Eye (tissue), 1 donor: ENCODE measurements at regions not wholly inside any gene's neighbourhood (a gene's known extent, or its start where the extent isn't known, plus 50 kb on each side); places are given as distances from the start of the nearest gene placed in this dataset.

ENCODE experiments used
- DNase-seq: peaks from one replicate; pipeline ENCODE4 v3.0.0-alpha.2; 2015

GRCh38 chr11:42205518-42205917 lies 746.1 kb upstream of the LRRC4C start:
- DNase-seq: no peak

GRCh38 chr11:42225664-42226063 lies 766.2 kb upstream of the LRRC4C start:
- DNase-seq: no peak

DNA sequence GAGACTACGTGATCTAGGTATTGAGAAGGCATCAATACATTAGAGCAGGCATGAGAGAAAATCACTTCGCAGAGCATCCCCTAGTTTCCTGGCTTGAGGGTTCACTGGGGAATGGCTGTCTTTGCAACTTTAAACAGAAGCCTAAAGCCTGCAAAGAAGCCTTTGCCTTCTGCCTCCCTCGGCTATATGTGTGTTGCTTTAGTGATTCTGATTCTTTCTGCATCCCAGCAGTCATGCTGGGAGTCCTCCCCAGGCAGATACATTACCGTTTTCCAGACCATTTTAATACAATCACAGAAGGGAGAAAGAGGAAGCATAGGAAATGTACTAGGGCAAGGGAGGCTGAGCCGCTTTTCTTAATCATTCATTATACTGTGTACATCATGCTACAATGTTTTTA lies 773.2 kb upstream of the LRRC4C start:
- no peak for DNase-seq

DNA sequence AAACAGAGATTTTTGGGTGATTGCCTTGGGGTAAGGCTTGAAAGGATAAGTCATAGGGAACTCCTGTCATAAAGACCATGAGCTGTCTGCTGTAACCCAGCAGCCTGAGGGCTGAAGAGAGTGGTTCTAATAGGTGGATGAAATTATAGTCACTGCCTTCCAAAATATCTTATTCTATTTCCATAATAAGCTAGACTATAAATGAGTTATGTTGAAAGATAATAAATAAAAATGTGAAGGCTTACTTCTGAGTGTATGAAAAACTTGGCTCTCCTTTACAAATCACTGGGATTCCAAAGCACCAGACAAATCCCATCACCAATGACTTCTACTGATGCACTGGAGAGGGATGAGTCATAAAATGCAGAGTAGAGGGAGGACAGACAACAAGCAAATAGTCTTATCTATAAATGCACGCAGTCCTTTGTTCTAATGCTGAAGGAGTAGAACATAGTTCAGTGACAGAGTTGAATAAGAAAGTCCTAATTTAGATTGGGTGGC lies 775.0 kb upstream of the LRRC4C start:
- no peak for DNase-seq

DNA sequence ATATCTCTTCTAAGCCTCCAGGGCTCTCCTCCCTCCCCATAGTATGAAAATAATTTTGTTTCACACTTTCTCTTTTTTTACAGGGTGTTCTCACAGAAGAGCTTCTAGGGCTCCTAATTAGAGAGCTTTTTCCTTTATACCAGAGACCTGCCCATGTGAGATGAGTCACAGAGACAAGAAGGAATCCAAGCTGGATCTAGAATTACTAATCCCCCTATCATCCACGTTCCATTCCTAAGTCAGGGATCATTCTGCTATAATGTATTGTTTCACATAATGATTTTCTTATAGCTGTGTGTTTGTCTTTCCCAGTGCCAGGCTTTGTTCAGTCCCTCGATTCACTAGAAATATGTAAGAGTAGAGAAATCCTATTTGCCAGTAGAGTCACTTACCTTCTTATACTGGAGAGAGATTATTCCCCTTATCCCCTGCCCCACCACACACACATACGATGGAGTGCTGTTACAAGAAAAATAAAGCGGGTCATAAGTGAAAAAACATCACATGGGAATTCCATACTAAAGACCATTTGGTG lies 778.3 kb upstream of the LRRC4C start:
- DNase-seq: no peak

- DNase-seq: peak; percentile 55
Measured at GRCh38 chr11:42239188-42239587, 779.7 kb upstream of the LRRC4C start.

GRCh38 chr11:42243385-42243784 lies 783.9 kb upstream of the LRRC4C start:
- no peak for DNase-seq

- DNase-seq: no peak
Measured at GRCh38 chr11:42244376-42244775, 784.9 kb upstream of the LRRC4C start.

- no peak for DNase-seq
Measured at GRCh38 chr11:42249401-42249800, 789.9 kb upstream of the LRRC4C start.

- no peak for DNase-seq
Measured at GRCh38 chr11:42249956-42250355, 790.5 kb upstream of the LRRC4C start.

- DNase-seq: no peak
Measured at GRCh38 chr11:42251984-42252383, 792.5 kb upstream of the LRRC4C start.

DNA sequence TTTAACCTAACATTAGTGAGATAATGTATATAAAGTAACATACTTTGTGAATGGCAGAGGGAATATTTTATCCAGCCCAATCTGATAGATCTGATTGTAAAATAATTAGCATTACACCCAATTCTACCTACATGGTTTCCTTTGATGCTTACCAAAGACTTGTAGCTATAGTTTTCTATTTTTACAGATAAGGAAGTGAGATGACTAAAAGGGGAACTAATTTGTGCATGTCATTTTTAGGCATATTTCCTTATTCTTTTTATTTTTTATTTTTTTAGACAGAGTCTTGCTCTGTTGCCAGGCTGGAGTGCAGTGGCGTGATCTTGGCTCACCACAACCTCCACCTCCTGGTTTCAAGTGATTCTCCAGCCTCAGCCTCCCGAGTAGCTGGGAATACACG lies 793.7 kb upstream of the LRRC4C start:
- no peak for DNase-seq

DNA sequence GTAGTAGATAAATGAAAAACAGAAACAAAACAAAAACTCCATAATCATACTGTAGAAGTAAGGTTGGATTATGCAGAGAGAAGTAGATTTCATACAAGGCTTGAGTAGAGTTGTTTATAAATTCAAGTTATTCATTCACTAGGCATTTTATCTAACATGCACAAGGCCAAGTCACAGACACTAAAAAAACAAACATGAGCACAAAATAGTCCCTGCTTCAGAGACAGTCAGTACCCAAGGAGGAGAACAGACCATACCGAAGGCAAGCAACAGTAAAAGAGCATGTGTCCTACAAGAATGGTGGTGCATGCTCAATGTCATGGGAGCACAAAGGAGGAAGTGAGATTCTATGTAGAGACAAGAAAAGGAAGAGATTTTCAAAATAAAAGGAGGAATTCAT lies 796.5 kb upstream of the LRRC4C start:
- DNase-seq: no peak

GRCh38 chr11:42257534-42257933 lies 798.1 kb upstream of the LRRC4C start:
- no peak for DNase-seq

DNA sequence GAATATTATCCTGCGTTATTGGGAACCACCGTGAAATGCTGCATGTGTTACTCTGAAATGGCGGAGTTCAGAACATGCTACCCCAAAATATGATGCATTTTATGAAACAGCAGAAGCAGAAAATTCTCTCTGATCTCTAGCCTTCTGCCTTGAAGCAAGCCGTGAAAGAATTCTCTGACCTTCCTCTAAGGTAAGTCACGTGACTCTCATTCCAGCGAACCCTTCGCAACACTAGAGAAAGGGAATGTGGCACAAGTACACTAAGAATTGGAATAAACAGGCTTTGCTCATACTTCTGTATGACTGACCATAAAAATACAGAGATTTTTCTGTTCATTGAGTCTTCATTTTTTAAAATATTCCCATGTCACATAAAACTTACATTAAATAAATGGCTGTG lies 805.6 kb upstream of the LRRC4C start:
- DNase-seq: no peak

GRCh38 chr11:42271306-42271705 lies 811.9 kb upstream of the LRRC4C start:
- DNase-seq: no peak

GRCh38 chr11:42273977-42274376 lies 814.5 kb upstream of the LRRC4C start:
- no peak for DNase-seq

- no peak for DNase-seq
Measured at GRCh38 chr11:42296910-42297309, 837.5 kb upstream of the LRRC4C start.

GRCh38 chr11:42299780-42300179 lies 840.3 kb upstream of the LRRC4C start:
- no peak for DNase-seq

GRCh38 chr11:42301777-42302176 lies 842.3 kb upstream of the LRRC4C start:
- DNase-seq: no peak

DNA sequence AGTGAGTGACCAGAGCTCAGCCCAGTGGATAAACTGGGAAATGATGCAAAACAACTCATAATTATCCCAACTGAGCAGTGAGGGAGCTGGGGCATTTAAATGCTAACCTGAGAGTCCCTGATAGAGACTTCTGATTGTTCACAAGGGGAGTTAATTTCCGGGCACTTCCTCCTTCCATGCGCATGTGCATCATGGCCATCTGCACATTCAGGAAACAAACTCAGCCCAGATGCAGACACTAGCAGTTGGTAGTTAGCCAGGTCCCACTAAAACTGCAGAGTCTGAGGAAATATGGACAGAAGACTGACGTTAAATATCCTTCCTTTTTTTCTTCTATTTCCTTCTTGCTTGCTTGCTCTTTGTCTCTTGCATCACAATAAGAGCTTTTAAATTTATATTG lies 852.1 kb upstream of the LRRC4C start:
- no peak for DNase-seq

GRCh38 chr11:42311944-42312343 lies 852.5 kb upstream of the LRRC4C start:
- no peak for DNase-seq

DNA sequence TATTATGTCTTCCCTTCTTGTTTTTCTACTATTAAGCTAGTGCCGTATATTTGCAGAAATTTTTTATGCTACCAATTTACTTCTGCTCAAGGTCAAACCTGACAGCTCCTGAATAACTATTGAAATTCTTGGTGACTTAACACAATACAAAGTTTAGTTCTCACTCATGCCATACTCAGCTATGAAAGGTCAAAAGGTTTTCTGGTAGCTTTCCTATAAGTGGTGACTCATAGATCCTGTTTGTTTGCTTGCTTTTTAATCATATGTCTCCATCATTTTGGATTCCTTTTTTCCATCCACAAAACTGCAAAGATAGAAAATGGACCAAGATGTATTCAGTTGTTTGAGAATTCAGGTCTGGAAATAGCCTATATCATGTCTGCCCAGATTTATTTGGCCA lies 855.8 kb upstream of the LRRC4C start:
- no peak for DNase-seq

- no peak for DNase-seq
Measured at GRCh38 chr11:42315846-42316245, 856.4 kb upstream of the LRRC4C start.

DNA sequence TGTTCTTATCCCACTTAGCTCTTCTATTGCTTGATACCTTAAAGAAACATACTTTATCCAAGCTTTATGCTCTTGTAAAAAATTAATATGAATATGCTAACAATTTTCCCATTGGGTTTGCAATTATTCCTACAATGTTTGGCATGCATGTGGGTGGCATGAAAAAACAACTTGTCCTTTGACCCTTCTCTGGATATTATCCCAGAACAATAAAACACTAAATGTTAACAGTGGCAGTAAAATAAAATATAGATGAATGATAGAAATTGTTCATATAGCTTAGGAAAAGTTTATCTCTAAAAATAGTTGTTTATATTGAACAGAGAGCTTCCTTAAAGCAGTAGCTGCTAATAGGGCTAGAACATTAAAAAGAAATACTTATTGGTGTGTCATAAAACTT lies 860.5 kb upstream of the LRRC4C start:
- no peak for DNase-seq
